ENCODE measurements at regions not wholly inside any gene's neighbourhood (a gene's known extent, or its start where the extent isn't known, plus 50 kb on each side); places are given as distances from the start of the nearest gene placed in this dataset.

DNA sequence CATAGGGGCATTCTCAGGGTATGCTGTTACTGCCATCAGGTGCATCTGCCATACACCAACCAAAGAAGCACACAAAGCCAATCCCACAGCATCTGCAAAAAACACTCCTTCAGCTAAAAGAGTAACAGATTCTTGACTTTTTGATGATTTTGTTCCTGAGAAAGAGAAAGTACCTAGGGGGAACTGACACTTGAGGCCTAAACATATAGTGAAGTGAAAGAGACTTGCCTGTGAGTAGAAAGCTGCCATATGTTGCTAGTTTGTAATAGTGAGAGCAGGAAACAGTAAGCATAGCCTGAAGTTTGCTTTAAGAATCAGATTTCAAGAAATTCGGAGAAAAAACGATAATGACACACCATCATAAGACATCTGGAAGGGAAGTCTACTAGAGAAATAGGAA lies 97.9 kb upstream of the CTSC start:
- ChIA-PET POLR2A (no interaction called here), CTCF (no interaction called here)
- no TSS peak for BruUV-seq (replicated peaks)
- H3K36me3 ChIP-seq (ENCODE audit: control insufficient read depth, insufficient read depth, low read length), result no peaks in the 10 kb centered on the region
- intact Hi-C loops (cut with micrococcal nuclease; ENCODE audit: unreplicated experiment), result no loop called here
- no peaks in the 10 kb centered on the region for H3K9me3 ChIP-seq (ENCODE audit: control insufficient read depth, insufficient read depth, low read depth, low read length)
- H3K27me3 ChIP-seq (ENCODE audit: control insufficient read depth, insufficient read depth, low read length), result no peaks in the 10 kb centered on the region
- DNase-seq (ENCODE audit: low read depth, low spot score) (no peak), ATAC-seq (no peak)
- no peaks in the 10 kb centered on the region for H3K4me1 ChIP-seq (ENCODE audit: control insufficient read depth, insufficient read depth, low read length)
- in situ Hi-C loops (cut with HindIII; ENCODE audit: low pct_unique_long_range_greater_than_20kb, low sequenced_read_pairs), result no loop called here
- H3K27ac ChIP-seq (ENCODE audit: low read length), result no peak overlapping the region
- H3K4me3 ChIP-seq (ENCODE audit: low read depth in 2 of 2, low read length in 2 of 2), result no peak overlapping the region
- TF ChIP-seq, protein P1, sequence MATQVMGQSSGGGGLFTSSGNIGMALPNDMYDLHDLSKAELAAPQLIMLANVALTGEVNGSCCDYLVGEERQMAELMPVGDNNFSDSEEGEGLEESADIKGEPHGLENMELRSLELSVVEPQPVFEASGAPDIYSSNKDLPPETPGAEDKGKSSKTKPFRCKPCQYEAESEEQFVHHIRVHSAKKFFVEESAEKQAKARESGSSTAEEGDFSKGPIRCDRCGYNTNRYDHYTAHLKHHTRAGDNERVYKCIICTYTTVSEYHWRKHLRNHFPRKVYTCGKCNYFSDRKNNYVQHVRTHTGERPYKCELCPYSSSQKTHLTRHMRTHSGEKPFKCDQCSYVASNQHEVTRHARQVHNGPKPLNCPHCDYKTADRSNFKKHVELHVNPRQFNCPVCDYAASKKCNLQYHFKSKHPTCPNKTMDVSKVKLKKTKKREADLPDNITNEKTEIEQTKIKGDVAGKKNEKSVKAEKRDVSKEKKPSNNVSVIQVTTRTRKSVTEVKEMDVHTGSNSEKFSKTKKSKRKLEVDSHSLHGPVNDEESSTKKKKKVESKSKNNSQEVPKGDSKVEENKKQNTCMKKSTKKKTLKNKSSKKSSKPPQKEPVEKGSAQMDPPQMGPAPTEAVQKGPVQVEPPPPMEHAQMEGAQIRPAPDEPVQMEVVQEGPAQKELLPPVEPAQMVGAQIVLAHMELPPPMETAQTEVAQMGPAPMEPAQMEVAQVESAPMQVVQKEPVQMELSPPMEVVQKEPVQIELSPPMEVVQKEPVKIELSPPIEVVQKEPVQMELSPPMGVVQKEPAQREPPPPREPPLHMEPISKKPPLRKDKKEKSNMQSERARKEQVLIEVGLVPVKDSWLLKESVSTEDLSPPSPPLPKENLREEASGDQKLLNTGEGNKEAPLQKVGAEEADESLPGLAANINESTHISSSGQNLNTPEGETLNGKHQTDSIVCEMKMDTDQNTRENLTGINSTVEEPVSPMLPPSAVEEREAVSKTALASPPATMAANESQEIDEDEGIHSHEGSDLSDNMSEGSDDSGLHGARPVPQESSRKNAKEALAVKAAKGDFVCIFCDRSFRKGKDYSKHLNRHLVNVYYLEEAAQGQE (IDR thresholded peaks at IDR 0.05; ENCODE audit: insufficient read depth in 1 of 2, low read depth in 2 of 2, low read length in 1 of 2), result no peak
- TF ChIP-seq SIN3A (IDR thresholded peaks at IDR 0.05; ENCODE audit: borderline replicate concordance, insufficient read depth, low read depth, low read length), result no peak
- no peak for TF ChIP-seq POLR2AphosphoS5 (IDR thresholded peaks at IDR 0.05; ENCODE audit: low read depth, low read length)
- TF ChIP-seq CTCF (IDR thresholded peaks at IDR 0.05), result no peak
- TF ChIP-seq TCF7L2 (IDR thresholded peaks at IDR 0.05; ENCODE audit: low read depth, low read length), result no peak

GRCh38 chr11:88434333-88434976 lies 96.9 kb upstream of the CTSC start:
- H3K4me3 ChIP-seq (ENCODE audit: low read depth in 2 of 2, low read length in 2 of 2), result no peak overlapping the region
- POLR2A ChIA-PET, result no interaction called here
- intact Hi-C loops (cut with micrococcal nuclease; ENCODE audit: unreplicated experiment), result no loop called here
- CTCF ChIA-PET, result no interaction called here
- no peaks in the 10 kb centered on the region for H3K4me1 ChIP-seq (ENCODE audit: control insufficient read depth, insufficient read depth, low read length)
- DNase-seq (ENCODE audit: low read depth, low spot score) (no peak), ATAC-seq (no peak)
- H3K27me3 ChIP-seq (ENCODE audit: control insufficient read depth, insufficient read depth, low read length), result no peaks in the 10 kb centered on the region
- TF ChIP-seq CTCF (IDR thresholded peaks at IDR 0.05), result no peak
- no peak for TF ChIP-seq TCF7L2 (IDR thresholded peaks at IDR 0.05; ENCODE audit: low read depth, low read length)
- TF ChIP-seq SIN3A (IDR thresholded peaks at IDR 0.05; ENCODE audit: borderline replicate concordance, insufficient read depth, low read depth, low read length), result no peak
- TF ChIP-seq POLR2AphosphoS5 (IDR thresholded peaks at IDR 0.05; ENCODE audit: low read depth, low read length), result no peak
- TF ChIP-seq, protein P1 (IDR thresholded peaks at IDR 0.05; ENCODE audit: insufficient read depth in 1 of 2, low read depth in 2 of 2, low read length in 1 of 2), result no peak
- in situ Hi-C loops (cut with HindIII; ENCODE audit: low pct_unique_long_range_greater_than_20kb, low sequenced_read_pairs), result no loop called here
- no TSS peak for BruUV-seq (replicated peaks)
- no peaks in the 10 kb centered on the region for H3K36me3 ChIP-seq (ENCODE audit: control insufficient read depth, insufficient read depth, low read length)
- H3K9me3 ChIP-seq (ENCODE audit: control insufficient read depth, insufficient read depth, low read depth, low read length), result no peaks in the 10 kb centered on the region
- H3K27ac ChIP-seq (ENCODE audit: low read length), result no peak overlapping the region

Measured in Panc1 (cell line).